DMS 273 treated with DMSO at 0.1 percent for 48 hours (cell line): ENCODE measurements at regions not wholly inside any gene's neighbourhood (a gene's known extent, or its start where the extent isn't known, plus 50 kb on each side); places are given as distances from the start of the nearest gene placed in this dataset.
A peak's percentile ranks its signal among the peaks of the same experiment; 100 is the strongest.

Experiments
- DNase-seq: peaks from one replicate; lab custom pipeline; 2025; lab: John Stamatoyannopoulos, UW

DNA sequence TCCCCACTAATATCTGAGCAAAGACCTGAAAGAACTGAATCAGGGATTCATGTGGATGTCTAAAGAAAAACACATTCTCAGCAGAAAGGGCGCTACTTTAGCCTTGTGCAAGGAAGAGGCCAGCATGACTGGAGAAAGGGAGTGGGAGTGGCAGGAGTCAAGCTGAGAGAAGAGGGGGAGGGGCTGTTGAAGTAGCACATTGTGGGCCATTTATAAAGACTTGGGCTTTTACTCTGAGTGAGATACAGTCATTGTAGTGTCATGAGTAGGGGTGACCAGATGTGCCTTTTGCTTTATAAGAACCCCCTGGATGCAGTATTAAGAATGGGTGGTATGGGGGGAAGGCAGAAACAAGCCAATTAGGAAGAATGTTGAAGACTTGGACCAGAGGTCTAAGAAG is 452.8 kb downstream of the ENC1 start:
- DNase-seq: no peak

DNA sequence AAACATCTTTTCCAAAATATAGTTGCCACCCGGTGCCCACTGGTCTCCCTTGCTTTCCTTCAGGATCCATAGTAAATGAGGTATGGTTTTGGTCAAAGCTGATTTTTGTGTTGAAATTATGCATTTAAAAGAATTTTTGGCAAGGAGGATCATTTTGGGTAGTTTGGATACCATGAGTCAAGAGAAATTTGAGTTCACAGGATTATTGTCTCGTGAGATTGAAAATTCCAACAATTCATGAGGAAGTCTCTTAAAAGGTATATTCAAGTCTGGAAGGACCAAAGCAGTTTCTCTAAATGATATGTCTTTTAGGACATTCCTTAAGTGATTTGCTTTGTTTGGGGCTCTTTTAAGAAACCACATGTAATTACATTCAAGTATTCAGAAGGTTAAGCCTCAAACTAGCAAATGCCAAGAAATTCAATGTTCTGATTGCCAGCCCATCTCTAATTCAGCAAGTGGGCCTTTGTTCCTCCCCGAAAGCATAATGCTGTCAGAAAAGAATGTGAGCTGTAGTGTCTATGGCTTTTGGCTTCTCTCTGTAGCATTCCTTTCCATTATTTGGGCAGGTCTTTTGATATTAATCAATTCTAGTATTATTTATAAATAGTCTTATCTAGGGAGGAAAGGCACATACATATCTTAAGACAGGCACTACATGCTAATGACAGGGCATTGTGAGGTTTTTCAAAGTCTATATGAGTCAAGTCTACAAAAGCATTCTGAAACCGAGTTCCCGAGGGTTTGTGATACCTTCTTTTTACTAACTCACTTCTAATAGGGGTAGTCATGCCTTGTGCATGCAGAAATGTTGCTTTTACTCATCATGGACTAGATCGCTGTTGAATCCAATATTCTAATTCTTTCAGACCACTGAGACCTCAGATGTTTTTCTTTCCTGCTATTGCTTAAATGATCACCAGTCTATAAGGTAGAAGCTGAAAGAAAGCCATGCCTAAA is 453.9 kb downstream of the ENC1 start:
- no peak for DNase-seq

DNA sequence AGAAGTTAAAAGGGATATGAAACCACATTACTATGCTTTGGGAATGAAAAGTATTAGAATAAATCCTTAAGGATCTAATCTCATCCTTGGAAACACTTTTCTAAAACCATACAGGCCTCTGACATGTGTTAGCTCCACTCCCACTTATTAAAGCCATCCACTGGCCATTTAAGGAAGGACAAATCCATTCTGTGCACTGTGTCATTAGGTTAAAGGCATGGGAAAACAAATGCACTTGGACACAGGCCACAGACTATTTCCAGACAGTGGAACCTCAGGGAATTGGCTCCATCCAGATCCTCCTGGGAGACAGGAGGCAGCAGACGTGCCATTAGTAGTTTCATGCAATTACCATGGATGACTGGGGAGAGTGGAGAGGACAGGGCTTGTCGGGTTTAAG is 454.9 kb downstream of the ENC1 start:
- DNase-seq: peak; percentile 9

DNA sequence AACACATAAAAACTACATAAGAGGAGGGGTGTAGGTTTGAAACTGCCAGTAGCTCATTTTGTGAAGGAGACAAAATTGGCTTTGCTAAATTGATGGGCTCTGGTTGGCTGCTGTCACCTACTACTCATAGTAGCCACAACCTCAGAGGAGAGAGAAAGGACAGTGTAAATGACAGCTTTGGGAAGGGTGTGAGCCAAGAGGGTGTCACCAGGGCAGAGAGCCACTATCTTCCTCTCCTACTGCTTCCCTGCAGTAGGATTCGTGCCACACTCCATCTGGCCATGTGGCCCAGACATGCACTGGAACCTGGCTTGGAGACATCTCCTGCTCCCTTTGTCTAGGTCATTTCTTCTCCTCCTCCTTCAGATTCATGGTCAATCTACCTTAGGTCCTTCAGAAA is 455.9 kb downstream of the ENC1 start:
- no peak for DNase-seq

DNA sequence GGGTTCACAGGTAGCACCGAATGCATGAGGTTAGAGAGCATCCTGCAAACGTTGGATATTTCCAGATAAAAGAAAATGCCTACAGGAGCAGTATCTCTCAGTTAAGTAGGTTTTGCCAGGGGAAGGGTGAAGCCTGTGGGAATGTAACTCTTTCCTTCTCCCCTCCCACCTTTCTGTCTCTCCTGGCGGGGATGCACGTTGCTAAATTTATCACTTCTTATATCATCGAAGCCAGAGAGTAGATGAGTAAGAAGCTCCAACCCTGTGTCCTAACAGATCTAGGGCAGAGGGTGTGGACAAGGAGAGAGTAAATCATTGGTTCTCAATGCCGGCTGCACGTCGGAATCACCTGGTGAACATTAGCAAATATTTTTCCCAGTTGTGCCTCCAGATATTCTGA is 457.5 kb downstream of the ENC1 start:
- no peak for DNase-seq

DNA sequence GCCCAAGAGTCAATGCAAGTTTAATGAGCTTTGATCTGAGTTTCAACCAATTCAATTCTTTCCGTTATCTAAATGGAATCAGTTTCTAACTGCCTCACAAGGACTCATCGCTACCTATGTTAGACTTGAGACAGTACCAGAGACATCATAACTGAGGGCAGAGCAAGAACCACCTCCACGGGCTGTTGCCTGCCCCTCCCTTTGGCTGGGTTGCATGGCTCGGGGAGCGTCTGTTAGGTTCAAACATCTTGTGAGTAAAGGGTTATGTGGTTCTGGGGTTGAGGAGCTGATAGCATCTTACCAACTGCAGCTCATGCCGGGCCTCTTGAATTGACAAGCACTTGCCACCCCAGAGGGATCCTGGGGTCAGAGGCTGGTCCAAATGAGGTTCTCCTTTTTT is 457.9 kb downstream of the ENC1 start:
- DNase-seq: no peak

DNA sequence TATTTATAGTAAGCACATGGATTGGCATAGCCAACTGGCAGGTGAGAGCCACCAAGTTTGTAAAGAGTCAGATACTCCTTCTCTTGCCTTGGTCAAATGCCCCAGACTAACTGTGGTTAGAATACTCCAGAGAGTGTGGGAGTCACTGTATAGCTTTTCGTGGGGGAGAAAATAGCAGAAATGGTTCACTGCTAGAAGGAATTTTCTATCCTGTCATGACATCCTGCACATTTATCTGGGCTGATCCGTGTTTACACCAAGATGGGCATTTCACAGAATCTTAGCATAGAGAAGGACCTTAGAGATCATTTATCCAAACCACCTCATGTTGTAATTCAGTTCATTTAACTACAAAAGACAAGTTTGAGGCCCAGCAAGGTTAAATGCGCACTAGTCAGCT is 460.8 kb downstream of the ENC1 start:
- DNase-seq: no peak

DNA sequence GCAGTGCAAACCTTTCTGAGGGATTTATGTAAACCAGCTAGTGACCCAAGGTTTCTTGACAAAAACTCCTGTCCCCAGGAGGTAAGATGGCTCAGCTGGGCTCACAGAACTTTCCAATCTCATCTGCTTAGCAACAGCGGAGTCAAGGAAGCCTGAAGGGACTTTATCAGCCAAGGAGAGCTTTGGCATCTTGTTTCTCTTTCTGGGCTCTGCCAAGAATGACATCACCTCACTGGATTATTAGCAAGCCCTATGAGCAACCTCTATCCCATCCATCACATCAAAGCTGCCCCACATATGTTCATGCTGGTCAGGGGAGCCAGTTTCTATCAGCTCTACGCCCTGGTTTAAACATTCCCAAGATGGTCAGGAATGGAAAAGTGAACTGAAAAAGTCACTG is 461.3 kb downstream of the ENC1 start:
- peak; percentile 95 for DNase-seq

DNA sequence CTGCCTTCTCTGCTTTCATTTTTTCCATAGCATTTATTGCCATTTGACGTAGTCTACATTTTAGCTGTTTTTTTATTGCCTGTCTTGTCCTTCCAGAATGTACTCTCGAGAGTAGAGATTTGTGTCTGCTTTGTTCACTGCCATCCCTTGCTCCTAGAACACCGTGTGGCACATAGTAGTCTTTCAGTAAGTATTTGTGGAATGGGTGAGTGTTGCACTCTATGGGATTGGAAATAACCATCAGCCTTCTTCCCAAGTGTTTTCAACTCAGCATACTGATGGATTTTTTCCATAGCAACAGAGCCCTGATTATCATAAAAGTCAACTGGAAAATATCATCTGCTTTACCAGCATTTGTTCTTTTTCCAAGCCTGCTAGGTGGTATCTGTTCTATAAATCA is 462.6 kb downstream of the ENC1 start:
- DNase-seq: no peak

DNA sequence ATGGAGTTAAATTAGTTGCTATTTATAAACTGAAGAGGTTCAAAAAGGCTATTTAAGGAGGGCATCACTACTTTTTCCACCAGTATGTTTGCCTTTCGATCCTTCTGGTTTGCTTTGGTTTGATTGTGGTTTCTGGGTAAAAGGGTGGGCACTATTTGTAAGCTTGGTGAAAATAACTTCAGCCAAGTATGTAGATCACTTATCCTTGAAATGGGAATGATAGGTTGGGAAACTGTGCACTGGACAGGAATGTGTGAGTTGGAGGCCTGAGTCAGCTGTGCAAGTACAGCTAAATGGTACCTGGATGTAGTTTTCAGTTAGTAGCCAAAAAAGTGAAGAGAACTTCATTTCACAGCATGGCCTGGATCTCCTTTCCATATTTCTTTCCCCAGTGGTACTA is 466.2 kb downstream of the ENC1 start:
- no peak for DNase-seq

DNA sequence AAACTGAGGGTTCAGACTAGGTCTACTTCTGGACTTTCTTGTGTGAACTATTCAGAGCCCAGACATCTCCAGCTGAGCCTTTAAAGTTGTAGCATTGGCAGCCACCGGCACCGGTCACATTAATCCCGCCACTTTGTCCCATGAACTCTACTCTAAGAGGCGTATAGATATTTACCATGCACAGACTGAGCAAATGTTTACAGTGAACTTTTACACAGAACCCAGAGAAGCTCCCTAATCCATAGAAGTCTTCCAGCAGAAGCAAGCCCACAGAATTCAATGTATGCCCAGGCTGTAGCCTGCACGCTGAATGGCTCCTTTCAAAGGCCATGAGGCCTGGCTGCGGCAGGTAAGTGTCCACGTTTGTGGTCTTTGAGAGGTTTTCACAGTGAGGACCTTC is 466.9 kb downstream of the ENC1 start:
- no peak for DNase-seq

DNA sequence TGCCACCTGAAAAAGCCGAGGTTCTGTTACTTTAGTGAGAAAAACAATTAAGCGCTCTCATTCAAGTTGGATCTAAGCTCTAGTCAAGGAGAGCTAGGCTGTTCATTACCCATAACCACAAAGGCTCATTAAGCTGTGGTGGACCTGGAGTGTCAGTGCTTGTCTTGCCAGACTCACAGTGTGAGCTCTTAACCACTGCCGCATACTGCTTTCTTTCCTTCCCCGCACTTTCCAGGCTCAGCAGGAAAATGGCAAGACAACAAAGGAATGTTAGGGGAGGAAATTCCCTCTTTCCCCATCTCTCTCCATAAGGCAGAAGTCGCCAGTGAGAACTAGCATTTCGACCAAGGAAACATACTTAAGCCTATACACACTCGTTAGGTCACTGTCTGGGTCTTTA is 467.3 kb downstream of the ENC1 start:
- no peak for DNase-seq

DNA sequence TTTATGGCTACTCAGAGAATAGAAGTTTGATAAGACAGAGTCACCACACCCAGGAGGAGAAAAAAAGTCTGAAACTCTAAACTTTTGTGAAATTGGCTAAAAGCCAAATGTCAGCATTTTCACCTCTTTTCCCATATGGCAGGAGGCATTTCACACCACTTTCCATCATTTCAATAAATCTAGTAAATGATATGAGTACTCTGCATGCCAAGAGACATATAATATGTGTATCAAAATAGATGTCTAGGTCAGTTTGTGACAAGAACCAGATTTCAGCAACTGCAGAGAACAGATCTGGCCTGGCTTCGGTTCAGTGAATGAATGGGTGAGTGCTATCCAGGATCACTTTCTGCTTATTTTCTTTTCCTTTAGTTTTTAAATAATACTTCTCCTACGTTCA is 470.8 kb downstream of the ENC1 start:
- no peak for DNase-seq

DNA sequence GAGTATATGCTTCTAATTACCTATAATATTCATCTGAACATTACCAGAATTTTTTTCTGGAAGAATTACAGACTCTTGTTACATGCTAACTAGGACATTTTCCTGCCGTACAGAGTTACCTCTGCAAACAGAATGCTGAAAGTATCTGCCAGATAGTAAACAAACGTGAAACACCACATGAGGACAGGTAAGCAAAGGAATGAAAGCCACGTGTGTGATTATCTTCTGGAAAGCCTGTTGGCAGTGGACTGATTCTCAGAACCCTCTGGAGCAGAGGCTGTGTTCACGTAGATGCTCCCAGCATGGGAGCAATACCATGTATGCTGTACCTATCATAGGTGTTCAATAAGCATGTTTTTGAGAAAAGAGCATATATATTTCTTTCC is 472.6 kb downstream of the ENC1 start:
- no peak for DNase-seq

DNA sequence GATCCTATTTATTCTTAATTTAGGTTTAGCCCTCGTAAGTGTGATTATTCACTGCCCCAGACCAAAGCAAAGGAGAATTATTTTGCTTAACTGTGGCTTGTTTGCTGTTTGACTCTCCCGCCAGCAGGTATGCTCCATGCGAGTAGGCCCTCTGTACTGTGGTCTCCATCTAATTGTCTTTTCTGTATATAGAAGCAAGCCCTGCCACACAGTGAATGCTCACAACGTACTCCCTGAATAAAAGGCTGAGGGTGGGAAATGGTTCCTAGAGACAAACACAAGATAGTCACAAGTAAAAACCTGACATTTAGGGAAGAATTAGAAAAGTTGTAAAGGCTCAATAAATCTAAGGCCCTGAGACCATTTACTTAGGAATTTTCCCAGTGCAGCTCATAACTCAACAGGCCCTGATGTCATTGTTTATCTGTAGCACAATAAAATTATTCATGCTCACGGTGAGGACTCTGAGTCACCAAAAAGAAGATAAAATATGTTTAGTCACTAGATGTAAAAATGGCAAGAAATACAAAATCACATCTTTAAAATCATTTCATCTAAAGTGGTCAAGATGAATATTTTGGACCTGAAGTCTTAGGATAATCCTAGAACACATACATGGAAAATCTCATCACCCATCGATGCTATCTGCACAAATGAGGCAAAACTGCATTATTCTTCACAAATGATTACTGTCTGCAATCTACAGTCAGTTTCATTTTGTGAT is 473.2 kb downstream of the ENC1 start:
- no peak for DNase-seq

DNA sequence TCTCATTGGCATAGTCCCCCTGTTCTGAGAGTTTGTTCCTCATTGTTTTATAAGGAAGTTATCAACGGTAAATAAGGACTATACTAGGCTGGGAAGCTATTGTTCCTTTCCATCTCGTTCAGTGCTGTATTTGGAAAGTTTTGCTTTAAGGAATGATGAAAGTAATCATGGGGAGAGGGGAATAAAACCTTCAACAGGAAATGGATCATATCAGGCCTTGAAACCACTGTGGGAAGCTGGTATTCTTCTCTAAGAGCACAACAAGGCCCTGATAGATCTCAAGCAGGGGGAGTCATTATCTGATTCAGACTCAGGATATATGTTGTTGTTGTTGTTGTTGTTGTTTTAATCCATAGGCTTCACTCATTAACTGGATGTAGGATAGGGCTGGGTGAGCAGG is 474.5 kb downstream of the ENC1 start:
- no peak for DNase-seq

DNA sequence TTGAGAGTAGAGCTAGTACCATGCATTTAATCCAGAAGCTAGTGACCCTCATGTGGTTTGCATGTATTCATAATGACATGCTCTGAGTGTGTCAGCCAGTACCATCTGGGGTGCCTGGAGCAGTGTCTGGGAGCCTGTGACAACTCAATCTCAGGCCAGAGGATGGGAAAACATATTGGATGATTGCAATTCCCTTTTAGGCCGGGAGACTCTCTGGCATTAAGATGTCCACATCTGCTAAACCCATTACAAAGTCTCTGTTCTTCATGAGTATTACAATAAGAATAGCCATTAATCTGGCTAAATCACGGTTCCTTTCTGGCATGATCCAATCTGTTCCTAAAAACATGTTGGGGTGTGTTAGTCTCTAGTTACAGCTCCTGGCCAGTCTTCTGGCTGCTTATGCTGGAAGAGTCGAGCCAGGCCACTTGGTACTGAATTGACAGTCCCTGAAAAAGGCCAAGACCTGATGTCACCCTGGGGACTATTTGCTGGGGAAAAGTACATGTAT is 475.7 kb downstream of the ENC1 start:
- peak; percentile 54 for DNase-seq

DNA sequence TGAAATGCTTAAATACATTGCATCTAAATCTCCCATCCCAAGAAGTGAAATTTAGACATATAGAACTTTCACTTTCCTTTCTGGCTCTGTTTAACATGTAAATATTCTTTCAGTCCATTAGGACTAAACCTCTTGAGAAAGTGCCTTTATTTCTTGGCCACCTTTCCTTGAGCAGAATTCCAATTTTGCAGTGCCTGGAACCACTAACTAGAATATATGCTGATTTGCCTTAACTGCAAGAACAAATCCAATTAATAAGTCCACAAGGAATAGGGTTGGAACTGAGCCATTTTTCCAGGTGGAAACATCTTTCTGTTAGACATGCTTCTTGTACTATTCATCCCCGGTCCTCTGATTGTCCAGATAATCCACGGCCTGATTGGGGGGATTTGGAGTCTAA is 478.0 kb downstream of the ENC1 start:
- DNase-seq: no peak

DNA sequence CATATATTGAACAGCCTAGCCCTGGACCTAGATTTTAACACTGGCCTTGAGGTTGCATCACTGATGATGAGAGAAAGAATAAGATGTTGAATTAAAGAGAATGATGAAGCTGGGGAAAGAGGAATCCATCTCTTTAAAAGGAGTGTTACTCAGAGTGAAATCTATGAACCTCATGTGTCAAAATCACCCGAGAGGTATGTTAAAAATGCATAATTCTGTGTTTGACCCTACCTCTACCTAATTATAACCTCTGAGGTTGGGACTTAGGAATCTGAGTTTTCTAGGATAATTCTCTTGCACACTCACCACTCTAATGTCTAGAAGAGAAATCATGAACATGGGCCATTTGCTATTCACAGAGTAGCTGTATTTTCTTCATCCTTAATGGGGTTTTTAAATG is 479.4 kb downstream of the ENC1 start:
- DNase-seq: no peak

DNA sequence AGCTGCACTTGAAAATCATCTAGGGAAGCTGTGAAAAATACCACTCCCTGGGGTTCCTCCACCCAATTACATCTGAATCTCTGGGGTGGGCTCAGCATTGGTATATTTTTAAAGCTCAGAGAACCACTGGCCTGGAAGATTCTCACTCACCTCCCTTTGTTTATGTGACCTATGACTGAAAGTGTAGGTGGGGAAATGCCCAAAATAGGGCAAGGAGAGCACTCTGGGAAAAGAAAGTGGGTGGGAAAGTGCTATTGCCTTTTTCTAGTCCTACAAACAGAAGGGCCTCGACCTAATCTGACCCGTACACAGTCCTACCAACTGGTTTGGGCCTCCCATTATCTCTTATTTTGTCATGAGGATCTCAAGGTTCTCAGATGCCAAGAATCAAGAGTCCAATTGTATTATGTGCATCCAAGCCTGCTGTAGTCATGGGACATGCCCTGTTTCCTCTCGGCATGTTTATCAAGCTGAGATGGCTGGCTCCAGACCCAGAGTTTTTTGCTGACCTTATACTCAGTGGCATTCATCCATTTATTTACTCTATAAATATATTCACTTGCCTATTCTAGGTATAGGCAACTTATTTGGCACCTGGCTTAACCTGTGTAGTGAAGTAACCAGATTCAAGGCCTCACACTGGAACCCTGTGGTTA is 483.7 kb downstream of the ENC1 start:
- DNase-seq: no peak

DNA sequence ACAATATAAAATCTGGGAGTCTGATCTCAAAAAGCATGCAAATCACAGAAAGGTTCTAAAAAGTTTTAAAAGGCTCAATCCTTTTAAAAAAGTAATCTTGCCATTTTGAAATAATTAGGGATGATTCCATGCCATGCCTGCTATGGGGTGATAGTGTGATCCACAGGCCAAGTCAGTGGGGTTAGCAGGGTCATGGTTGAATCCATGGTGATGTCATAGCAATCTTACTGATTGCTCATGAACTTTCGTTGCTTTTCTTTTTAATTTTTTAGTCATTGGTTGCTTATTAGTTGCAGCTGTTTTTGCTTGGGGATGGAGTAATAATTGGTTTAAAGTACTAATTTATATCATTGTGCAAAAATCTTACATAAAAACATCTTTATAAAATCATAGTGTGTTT is 485.0 kb downstream of the ENC1 start:
- no peak for DNase-seq

DNA sequence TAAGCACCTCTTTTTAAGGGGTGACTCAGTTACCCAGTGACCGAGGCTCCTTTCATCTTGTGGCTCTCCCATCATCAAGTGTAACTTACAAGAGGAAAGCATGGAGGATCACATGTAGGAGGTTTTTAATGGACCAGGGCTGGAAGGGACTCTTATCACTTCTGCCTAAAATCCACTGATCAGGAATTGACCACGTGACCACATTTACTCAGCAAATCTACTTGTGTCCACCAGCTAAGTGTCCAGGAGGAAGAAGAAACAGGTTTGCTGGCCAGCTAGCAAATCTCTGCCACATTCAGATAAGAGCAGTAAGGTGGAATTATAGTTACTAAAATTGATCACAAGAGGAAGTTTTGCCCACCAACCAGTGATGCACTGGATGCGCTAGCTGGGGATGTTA is 486.0 kb downstream of the ENC1 start:
- DNase-seq: no peak

DNA sequence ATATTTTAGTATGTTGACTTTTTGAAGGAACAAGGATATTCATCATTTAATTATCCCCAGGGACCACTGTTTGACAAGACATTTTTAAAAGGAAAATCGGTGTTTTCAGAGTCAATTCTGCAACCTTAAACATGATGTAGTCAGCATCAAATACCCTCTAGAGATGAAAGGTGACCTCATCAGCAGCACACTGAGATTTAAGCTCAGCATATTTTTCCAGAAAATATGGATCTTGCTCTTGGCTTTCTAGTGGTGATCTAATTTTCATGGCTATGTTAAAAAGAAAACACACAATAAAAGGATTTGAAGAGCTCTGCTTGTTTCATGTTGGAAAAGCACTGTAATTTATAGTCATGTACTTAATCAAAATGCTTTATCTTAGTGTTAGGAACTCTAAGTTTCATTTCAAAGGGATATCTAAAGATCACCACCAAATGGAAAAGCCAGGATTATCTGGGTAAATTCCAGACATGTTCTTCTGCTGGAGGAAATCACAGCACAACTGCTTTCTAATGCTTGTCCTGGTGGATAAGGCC is 487.2 kb downstream of the ENC1 start:
- DNase-seq: no peak
